Activated T-cell treated with anti-CD3 and anti-CD28 coated beads, Interleukin-2, amount 50 U/mL, for 4 hours (primary cell): ENCODE measurements at regions not wholly inside any gene's neighbourhood (a gene's known extent, or its start where the extent isn't known, plus 50 kb on each side); places are given as distances from the start of the nearest gene placed in this dataset.
"Not testable (repeated sequence)": the region's sequence is repeated elsewhere in the genome, so short reads cannot be mapped to it uniquely, and the experiment has no call there.

Experiments
- ATAC-seq, 2 donors: fragments of 200-7000 bp; cut with Tn5 transposase; one replicate each; pipeline ENCODE4 v1.10.0; 2021
- DNase-seq: peaks from one replicate; pipeline ENCODE4 v3.0.0-alpha.2; 2020
- H3K27me3 Mint-ChIP-seq: one replicate; pipeline ENCODE4 v1.8.0; 2021; ENCODE audit warnings: low read depth, mixed read lengths
- H3K36me3 Mint-ChIP-seq: one replicate; pipeline ENCODE4 v1.8.0; 2022; ENCODE audit warnings: mixed read lengths; ENCODE audit not compliant: insufficient read depth
- H3K4me1 Mint-ChIP-seq: one replicate; pipeline ENCODE4 v1.8.0; 2021; ENCODE audit warnings: low read depth, mixed read lengths
- H3K4me3 Mint-ChIP-seq: one replicate; pipeline ENCODE4 v1.8.0; 2021; ENCODE audit warnings: mild to moderate bottlenecking, moderate library complexity, mixed read lengths
- H3K9me3 Mint-ChIP-seq: one replicate; pipeline ENCODE4 v1.8.0; 2021; ENCODE audit warnings: mixed read lengths

GRCh38 chr4:66972087-66972486 lies 573.2 kb downstream of the CENPC start:
- Mint-ChIP-seq H3K36me3 (no peaks in the 10 kb centered on the region), H3K27me3 (no peaks in the 10 kb centered on the region), H3K4me1 (no peaks in the 10 kb centered on the region), H3K4me3 (no peak overlapping the region), H3K9me3 (peaks cover 5% of the 10 kb centered on the region)
- no peak for ATAC-seq
- DNase-seq = no peak

DNA sequence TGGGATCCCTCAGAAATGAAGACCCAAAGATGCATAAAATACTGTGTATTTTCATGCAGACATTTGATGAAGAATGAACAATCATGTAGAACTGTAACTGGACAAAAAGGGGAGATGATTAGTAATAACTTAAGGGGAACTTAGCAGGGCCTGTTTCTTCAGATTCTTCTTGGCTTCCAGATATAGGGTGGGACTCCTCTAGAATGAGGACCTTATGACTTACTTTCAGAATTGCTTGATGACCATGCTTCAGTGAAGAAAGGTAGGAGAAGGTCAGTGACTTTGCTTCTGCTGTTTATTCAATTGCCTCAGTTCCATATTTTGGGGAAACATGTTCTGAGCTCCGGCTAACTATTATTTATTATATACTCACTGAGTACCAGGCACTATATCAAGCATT lies 580.8 kb downstream of the CENPC start:
- Mint-ChIP-seq H3K36me3 (no peaks in the 10 kb centered on the region), H3K4me3 (no peak overlapping the region), H3K27me3 (no peaks in the 10 kb centered on the region), H3K4me1 (no peaks in the 10 kb centered on the region), H3K9me3 (peaks cover 4% of the 10 kb centered on the region)
- no peak for ATAC-seq
- DNase-seq = no peak

GRCh38 chr4:66963084-66963483 lies 582.2 kb downstream of the CENPC start:
- peaks cover 8% of the 10 kb centered on the region for H3K9me3 Mint-ChIP-seq
- H3K4me1 Mint-ChIP-seq = no peaks in the 10 kb centered on the region
- ATAC-seq = no peak
- no peak for DNase-seq
- H3K36me3 Mint-ChIP-seq = no peaks in the 10 kb centered on the region
- no peak overlapping the region for H3K4me3 Mint-ChIP-seq
- H3K27me3 Mint-ChIP-seq = no peaks in the 10 kb centered on the region

DNA sequence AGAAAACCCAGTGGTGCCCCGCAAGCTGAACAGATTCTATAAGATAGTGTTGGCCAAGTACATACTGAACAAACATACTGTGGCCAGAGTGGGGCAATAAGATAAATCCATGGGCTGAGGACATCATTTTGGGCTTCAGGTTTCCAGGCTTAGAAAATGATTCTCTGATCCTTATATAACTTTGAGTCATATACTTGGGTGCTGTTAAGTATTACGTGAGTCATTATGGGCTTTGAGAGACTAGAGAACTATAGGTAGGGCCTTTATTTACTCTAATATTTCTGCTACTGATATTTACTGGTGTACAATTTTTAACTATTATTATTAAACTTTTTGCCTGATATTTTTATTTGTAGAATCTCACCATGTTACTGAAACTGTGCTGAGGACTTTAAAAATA lies 586.1 kb downstream of the CENPC start:
- no peaks in the 10 kb centered on the region for H3K27me3 Mint-ChIP-seq
- no peaks in the 10 kb centered on the region for H3K36me3 Mint-ChIP-seq
- no peak for ATAC-seq
- no peaks in the 10 kb centered on the region for H3K4me1 Mint-ChIP-seq
- peaks cover 14% of the 10 kb centered on the region for H3K9me3 Mint-ChIP-seq
- no peak overlapping the region for H3K4me3 Mint-ChIP-seq
- DNase-seq = no peak

DNA sequence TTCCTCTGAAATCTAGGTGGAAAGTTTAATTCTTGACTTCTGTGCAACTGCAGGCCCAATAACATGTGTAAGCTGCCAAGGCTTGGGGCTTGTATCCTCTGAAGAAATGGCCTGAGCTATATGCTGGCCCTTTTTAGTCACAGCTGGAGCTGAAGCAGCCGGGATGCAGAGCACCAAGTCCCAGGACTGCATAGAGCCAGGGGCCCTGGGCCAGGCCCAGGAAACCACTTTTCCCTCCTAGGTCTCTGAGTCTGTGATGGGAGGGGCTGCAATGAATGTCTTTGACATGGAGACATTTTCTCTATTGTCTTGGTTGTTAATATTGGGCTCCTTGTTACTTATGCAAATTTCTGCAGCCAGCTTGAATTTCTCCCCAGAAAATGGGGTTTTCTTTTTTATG lies 588.5 kb downstream of the CENPC start:
- H3K36me3 Mint-ChIP-seq = no peaks in the 10 kb centered on the region
- DNase-seq (no peak), ATAC-seq (no peak)
- no peak overlapping the region for H3K4me3 Mint-ChIP-seq
- peaks cover 14% of the 10 kb centered on the region for H3K9me3 Mint-ChIP-seq
- H3K4me1 Mint-ChIP-seq = no peaks in the 10 kb centered on the region
- H3K27me3 Mint-ChIP-seq = no peaks in the 10 kb centered on the region

GRCh38 chr4:66956426-66956825 lies 588.9 kb downstream of the CENPC start:
- Mint-ChIP-seq H3K27me3 (no peaks in the 10 kb centered on the region), H3K4me1 (no peaks in the 10 kb centered on the region), H3K36me3 (no peaks in the 10 kb centered on the region), H3K4me3 (no peak overlapping the region), H3K9me3 (peaks cover 14% of the 10 kb centered on the region)
- ATAC-seq (no peak), DNase-seq (no peak)

DNA sequence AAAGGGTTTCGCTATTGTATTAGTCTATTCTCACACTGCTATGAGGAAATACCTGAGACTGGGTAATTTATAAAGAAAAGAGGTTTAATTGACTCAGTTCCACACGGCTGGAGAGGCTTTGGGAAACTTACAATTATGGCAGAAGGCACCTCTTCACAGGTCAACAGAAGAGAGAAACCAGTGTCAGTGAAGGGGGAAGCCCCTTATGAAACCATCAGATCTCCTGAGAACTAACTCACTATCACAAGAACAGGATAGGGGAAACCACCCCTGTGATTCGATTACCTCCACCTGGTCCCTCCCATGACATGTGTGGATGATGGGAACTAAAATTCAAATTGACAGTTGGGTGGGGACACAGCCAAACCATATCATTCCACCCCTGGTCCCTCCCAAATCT lies 589.5 kb downstream of the CENPC start:
- peaks cover 14% of the 10 kb centered on the region for H3K9me3 Mint-ChIP-seq
- H3K36me3 Mint-ChIP-seq = no peaks in the 10 kb centered on the region
- no peaks in the 10 kb centered on the region for H3K4me1 Mint-ChIP-seq
- H3K4me3 Mint-ChIP-seq = no peak overlapping the region
- DNase-seq = no peak
- no peaks in the 10 kb centered on the region for H3K27me3 Mint-ChIP-seq
- no peak for ATAC-seq

- H3K36me3 Mint-ChIP-seq = no peaks in the 10 kb centered on the region
- H3K4me1 Mint-ChIP-seq = no peaks in the 10 kb centered on the region
- H3K27me3 Mint-ChIP-seq = no peaks in the 10 kb centered on the region
- no peak for DNase-seq
- no peak overlapping the region for H3K4me3 Mint-ChIP-seq
- H3K9me3 Mint-ChIP-seq = no peaks in the 10 kb centered on the region
- no peak for ATAC-seq
Observed at GRCh38 chr4:66949419-66949818, 595.9 kb downstream of the CENPC start.

DNA sequence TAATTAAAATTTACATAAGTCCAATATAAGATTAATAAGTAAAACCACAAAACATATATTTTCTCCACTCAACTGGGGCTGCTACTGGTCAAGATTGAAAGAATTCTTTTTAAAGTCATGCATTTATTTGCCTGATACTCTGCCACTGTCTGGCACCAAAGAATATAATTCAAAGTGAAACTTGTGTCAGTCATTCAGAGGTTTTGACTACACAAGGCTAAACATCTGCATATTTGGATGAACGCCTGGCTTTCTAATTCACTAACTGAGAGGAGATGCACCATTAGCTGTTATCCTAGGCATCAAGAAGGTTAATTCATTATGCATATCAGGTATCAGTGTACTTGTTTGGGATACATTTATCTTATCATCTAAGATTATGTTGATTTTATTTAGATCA lies 598.5 kb downstream of the CENPC start:
- DNase-seq (no peak), ATAC-seq (no peak)
- peaks cover 4% of the 10 kb centered on the region for H3K9me3 Mint-ChIP-seq
- H3K27me3 Mint-ChIP-seq = no peaks in the 10 kb centered on the region
- no peaks in the 10 kb centered on the region for H3K4me1 Mint-ChIP-seq
- no peaks in the 10 kb centered on the region for H3K36me3 Mint-ChIP-seq
- H3K4me3 Mint-ChIP-seq = no peak overlapping the region

- Mint-ChIP-seq H3K36me3 (no peaks in the 10 kb centered on the region), H3K27me3 (no peaks in the 10 kb centered on the region), H3K4me1 (no peaks in the 10 kb centered on the region), H3K4me3 (no peak overlapping the region), H3K9me3 (peaks cover 4% of the 10 kb centered on the region)
- DNase-seq (no peak), ATAC-seq (no peak)
Observed at GRCh38 chr4:66943112-66943511, 602.2 kb downstream of the CENPC start.

GRCh38 chr4:66931981-66932380 lies 613.3 kb downstream of the CENPC start:
- H3K27me3 Mint-ChIP-seq, ATAC-seq, H3K9me3 Mint-ChIP-seq, H3K4me3 Mint-ChIP-seq, H3K4me1 Mint-ChIP-seq, H3K36me3 Mint-ChIP-seq, DNase-seq: not testable (repeated sequence)

DNA sequence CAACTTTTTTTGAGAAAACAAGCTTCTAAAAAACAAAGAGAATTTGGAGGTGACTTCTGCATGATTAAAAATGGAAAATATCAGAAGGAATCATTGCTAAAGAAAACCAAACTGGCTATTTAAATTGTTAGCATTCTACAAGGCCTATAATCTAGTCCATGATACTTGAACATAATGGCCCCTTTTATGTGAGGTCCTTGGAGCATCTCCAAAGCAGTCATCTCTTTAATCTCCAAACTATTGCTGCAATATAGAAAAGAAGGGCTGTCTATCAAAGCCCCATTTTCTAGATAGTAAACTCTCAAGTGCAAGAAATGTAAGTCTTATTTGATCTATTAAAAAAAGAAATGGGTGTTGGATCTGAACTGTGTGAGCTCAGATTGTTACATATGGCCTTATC lies 615.1 kb downstream of the CENPC start:
- Mint-ChIP-seq H3K9me3 (peaks cover 4% of the 10 kb centered on the region), H3K36me3 (no peaks in the 10 kb centered on the region)

DNA sequence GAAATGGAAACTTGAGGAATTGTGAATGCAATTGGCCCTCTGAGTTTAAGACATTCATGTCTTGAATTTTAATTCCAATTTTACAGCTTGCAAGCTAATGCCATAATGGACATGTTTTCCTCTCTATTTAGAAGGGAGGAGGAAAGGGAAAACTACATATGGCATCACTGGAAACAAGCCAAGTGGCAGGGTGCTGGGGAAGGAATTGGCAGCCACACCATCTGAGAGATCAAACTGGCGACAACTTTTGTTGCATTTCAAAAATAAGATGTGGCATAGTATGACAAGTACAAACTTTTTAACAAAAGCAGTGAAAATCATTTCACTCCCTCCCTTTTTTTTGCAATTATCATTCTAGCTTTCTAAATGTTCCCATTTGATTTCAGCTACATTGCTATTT lies 615.6 kb downstream of the CENPC start:
- Mint-ChIP-seq H3K9me3 (peaks cover 4% of the 10 kb centered on the region), H3K4me1 (no peaks in the 10 kb centered on the region), H3K4me3 (no peak overlapping the region), H3K36me3 (no peaks in the 10 kb centered on the region), H3K27me3 (no peaks in the 10 kb centered on the region)
- DNase-seq = no peak
- ATAC-seq = no peak

More for the DNA sequence above, 615.1 kb downstream of the CENPC start:
- Mint-ChIP-seq H3K27me3 (no peaks in the 10 kb centered on the region), H3K4me1 (no peaks in the 10 kb centered on the region), H3K4me3 (no peak overlapping the region)
- no peak for DNase-seq
- ATAC-seq = no peak

DNA sequence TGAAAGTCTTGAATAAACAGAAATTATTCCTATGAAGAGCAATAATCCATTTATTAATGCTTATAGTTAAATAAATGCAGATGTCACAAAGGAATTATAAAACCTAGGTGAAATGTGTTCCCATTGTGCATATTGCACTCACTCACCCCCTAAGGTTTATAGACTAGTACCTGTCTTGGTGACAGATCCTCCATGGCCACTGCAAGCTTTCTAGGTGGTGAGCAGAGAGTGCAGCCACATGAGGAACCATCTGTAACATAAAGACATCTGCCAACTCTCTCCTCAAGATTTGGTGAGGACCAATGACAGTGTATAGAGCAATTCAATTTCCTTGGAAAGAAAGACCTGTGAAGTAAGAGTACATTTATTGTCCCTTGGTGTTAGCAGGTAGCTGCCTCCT lies 616.4 kb downstream of the CENPC start:
- not testable (repeated sequence) for ATAC-seq, DNase-seq, H3K4me3 Mint-ChIP-seq, H3K27me3 Mint-ChIP-seq, H3K36me3 Mint-ChIP-seq, H3K4me1 Mint-ChIP-seq, H3K9me3 Mint-ChIP-seq

DNA sequence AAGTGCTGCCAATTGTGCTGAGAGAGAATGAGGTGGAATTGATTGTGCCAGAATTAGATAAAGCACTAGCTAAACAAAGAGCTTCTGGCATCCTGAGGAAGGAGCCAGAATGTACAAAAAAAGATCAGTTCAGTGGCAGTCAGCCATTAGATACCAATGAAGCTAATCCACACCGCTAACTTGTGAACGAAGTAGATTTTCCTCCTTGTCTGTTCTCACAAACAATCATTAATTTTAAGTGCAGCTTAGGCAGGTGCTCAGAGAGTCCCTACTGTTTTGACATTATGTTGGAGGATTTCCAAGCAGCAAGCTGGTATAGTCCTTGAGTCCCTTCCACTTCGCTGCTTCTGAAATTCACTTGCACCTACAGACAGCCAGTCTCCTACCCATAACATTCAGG lies 617.4 kb downstream of the CENPC start:
- Mint-ChIP-seq H3K9me3 (peaks cover 11% of the 10 kb centered on the region), H3K4me3 (no peak overlapping the region), H3K36me3 (no peaks in the 10 kb centered on the region), H3K4me1 (no peaks in the 10 kb centered on the region), H3K27me3 (no peaks in the 10 kb centered on the region)
- no peak for ATAC-seq
- no peak for DNase-seq

DNA sequence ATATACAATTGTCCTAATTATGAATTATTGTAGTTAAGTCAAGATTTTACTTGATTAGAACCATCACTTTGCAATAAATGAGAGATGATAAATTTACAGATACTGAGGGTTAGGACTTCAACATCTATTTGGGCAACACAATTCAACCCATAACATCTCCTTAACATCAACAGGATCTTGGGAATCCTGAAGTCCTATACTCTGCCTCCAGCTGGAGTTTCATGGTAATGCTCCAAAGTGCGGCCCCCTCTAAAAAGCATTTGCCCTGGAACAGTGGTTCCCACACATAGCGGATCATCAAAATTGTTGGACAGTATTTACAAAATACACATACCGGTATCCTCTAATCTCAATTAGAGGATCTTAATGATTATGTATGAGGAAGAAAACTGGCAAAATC lies 618.6 kb downstream of the CENPC start:
- Mint-ChIP-seq H3K4me1 (no peaks in the 10 kb centered on the region), H3K9me3 (peaks cover 10% of the 10 kb centered on the region), H3K36me3 (no peaks in the 10 kb centered on the region), H3K4me3 (no peak overlapping the region), H3K27me3 (no peaks in the 10 kb centered on the region)
- ATAC-seq (no peak), DNase-seq (no peak)
